Kidney (tissue), 13 donors: ENCODE measurements at regions not wholly inside any gene's neighbourhood (a gene's known extent, or its start where the extent isn't known, plus 50 kb on each side); places are given as distances from the start of the nearest gene placed in this dataset.

Experiments used
- DNase-seq, 5 donors: peaks; one replicate each; pipeline ENCODE4 v3.0.0-alpha.2; 2013 to 2020
- FAIRE-seq: peaks from 2 replicates; lab custom pipeline; 2012; peaks lifted over from hg19 to GRCh38; lab: Jason Lieb, UNC
- H3K27ac ChIP-seq, 2 donors: one replicate each; pipeline ENCODE4 v1.7.0; 2013; ENCODE audit warnings: low read depth in 2 of 2, low read length in 2 of 2, inconsistent platforms in 1 of 2
- H3K27me3 ChIP-seq: one replicate; pipeline ENCODE4 v1.7.1; 2013; ENCODE audit warnings: low read length, inconsistent platforms; ENCODE audit not compliant: control insufficient read depth, insufficient read depth
- H3K36me3 ChIP-seq, 3 donors: one replicate each; pipeline versions ENCODE4 v1.7.0 to v1.7.1; 2013; ENCODE audit warnings: low read length in 3 of 3, control low read depth in 1 of 3, inconsistent platforms in 1 of 3; ENCODE audit not compliant: insufficient read depth in 3 of 3, control insufficient read depth in 2 of 3
- H3K4me1 ChIP-seq, 3 donors: one replicate each; pipeline versions ENCODE4 v1.7.0 to v1.7.1; 2013; ENCODE audit warnings: low read length in 3 of 3, inconsistent platforms in 1 of 3, low read depth in 1 of 3; ENCODE audit not compliant: control insufficient read depth in 2 of 3, insufficient read depth in 2 of 3
- H3K4me3 ChIP-seq, 3 donors: one replicate each; pipeline versions ENCODE4 v1.7.0 to v1.8.1; 2013; ENCODE audit warnings: low read length in 3 of 3, control low read depth in 1 of 3, inconsistent platforms in 1 of 3
- H3K9ac ChIP-seq, 3 donors: one replicate each; pipeline versions ENCODE4 v1.7.0 to v1.7.1; 2013; ENCODE audit warnings: low read length in 3 of 3, control low read depth in 1 of 3, inconsistent platforms in 1 of 3
- H3K9me3 ChIP-seq, 3 donors: one replicate each; pipeline versions ENCODE4 v1.7.0 to v1.7.1; 2013; ENCODE audit warnings: low read length in 3 of 3, control low read depth in 1 of 3, inconsistent platforms in 1 of 3; ENCODE audit not compliant: control insufficient read depth in 2 of 3, insufficient read depth in 1 of 3
- CTCF ChIP-seq: IDR thresholded peaks from 3 replicates; pipeline ENCODE4 v1.5.1; 2012; ENCODE audit warnings: mild to moderate bottlenecking, moderate library complexity, borderline replicate concordance; ENCODE audit not compliant: insufficient read depth; ENCODE audit errors: extremely low read depth
- intact Hi-C: fragments of 100-400 bp; cut with DNase I; formaldehyde crosslinking; loops from one replicate; pipeline ENCODE4 v1.11.1; 2022
- donor health status: control.
- donor health status: control.
- donor health status: control.
- donor health status: control.
- donor health status: control.
- donor health status: DM: yes; HTN: yes; CAD: no.
- donor health status: Normal renal cell carcinoma (clear cell type).

GRCh38 chr10:123535386-123535785 is 130.8 kb upstream of the GPR26 start:
- H3K27ac ChIP-seq: no peak overlapping the region
- peak in 2 of 5 donors; percentile 22 to 27 for DNase-seq
- no peaks in the 10 kb centered on the region for H3K36me3 ChIP-seq
- H3K9me3 ChIP-seq: peaks cover 0 to 5% (median 0%) of the 10 kb centered on the region in 3 donors
- FAIRE-seq: no peak
- no peak overlapping the region for H3K4me3 ChIP-seq
- H3K4me1 ChIP-seq: no peaks in the 10 kb centered on the region
- no peak for TF ChIP-seq CTCF
- H3K9ac ChIP-seq: no peak overlapping the region
- intact Hi-C loops: no loop called here
- no peaks in the 10 kb centered on the region for H3K27me3 ChIP-seq

- Histone ChIP-seq H3K36me3 (no peaks in the 10 kb centered on the region), H3K9ac (no peak overlapping the region), H3K9me3 (peaks cover 0 to 5% (median 0%) of the 10 kb centered on the region in 3 donors), H3K4me3 (no peak overlapping the region), H3K27me3 (no peaks in the 10 kb centered on the region), H3K4me1 (no peaks in the 10 kb centered on the region), H3K27ac (no peak overlapping the region)
- no peak for TF ChIP-seq CTCF
- intact Hi-C loops: no loop called here
- DNase-seq (peak in 1 of 5 donors; percentile 24), FAIRE-seq (no peak)
Measured at GRCh38 chr10:123536176-123536845, 129.8 kb upstream of the GPR26 start.

- Histone ChIP-seq H3K36me3 (no peaks in the 10 kb centered on the region), H3K27ac (no peak overlapping the region), H3K9ac (no peak overlapping the region), H3K4me1 (no peaks in the 10 kb centered on the region), H3K4me3 (no peak overlapping the region), H3K9me3 (no peaks in the 10 kb centered on the region), H3K27me3 (no peaks in the 10 kb centered on the region)
- FAIRE-seq (no peak), DNase-seq (peak in 1 of 5 donors; percentile 4)
- intact Hi-C loops: no loop called here
- no peak for TF ChIP-seq CTCF
Measured at GRCh38 chr10:123537188-123537961, 128.8 kb upstream of the GPR26 start.
